Astrocyte of the cerebellum (primary cell): ENCODE measurements at regions not wholly inside any gene's neighbourhood (a gene's known extent, or its start where the extent isn't known, plus 50 kb on each side); places are given as distances from the start of the nearest gene placed in this dataset.
A peak's percentile ranks its signal among the peaks of the same experiment; 100 is the strongest.

Experiments
- DNase-seq: peaks from one replicate; pipeline ENCODE4 v3.0.0-alpha.2; 2011; ENCODE audit warnings: low read depth
- H3K4me3 ChIP-seq: 2 replicates; pipeline ENCODE4 v1.5.1; 2011; ENCODE audit warnings: mild to moderate bottlenecking, low read depth, low read length, moderate library complexity
- in situ Hi-C: cut with HindIII; loops from 2 replicates; pipeline ENCODE4 v1.10.0; 2017; ENCODE audit warnings: low sequenced_read_pairs
- TF ChIP-seq, protein P1 (sequence below): IDR thresholded peaks from 2 replicates; pipeline ENCODE4 v1.5.1; 2012; ENCODE audit warnings: low read length, low read depth, moderate library complexity, mild to moderate bottlenecking; ENCODE audit errors: missing control alignments

DNA sequence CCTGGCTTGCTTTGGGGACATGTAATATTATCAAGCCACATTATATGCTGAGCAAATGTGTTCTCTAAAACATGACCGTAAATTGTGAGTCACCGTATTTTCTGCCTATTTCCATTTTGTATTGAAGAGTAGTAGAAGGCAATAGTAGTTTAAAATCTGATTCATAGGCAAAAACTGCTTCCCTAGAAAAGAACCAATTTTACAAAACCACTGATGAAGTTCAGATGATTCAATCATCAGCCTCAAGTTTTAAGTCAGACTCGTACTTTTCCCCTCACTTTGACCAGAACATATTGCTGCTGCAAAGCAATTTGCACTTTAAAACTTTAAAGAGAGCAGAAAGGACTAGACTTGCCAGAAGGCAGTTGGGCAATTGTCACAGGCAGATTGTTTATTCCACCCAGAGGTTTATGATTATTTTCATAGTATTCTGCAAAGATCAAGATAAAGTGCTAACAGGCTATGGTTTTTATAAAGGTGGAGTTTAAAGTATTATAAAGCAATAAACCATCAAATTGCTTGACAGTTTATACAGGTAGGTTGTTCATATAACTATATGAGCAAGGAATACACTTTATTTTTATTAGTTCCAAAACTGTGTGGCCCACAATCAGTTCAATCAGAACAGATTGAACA is 168.2 kb downstream of the ETV1 start:
- peak; percentile 3 for DNase-seq
- in situ Hi-C loops: no loop called here
- no peak overlapping the region for H3K4me3 ChIP-seq
- TF ChIP-seq, protein P1, sequence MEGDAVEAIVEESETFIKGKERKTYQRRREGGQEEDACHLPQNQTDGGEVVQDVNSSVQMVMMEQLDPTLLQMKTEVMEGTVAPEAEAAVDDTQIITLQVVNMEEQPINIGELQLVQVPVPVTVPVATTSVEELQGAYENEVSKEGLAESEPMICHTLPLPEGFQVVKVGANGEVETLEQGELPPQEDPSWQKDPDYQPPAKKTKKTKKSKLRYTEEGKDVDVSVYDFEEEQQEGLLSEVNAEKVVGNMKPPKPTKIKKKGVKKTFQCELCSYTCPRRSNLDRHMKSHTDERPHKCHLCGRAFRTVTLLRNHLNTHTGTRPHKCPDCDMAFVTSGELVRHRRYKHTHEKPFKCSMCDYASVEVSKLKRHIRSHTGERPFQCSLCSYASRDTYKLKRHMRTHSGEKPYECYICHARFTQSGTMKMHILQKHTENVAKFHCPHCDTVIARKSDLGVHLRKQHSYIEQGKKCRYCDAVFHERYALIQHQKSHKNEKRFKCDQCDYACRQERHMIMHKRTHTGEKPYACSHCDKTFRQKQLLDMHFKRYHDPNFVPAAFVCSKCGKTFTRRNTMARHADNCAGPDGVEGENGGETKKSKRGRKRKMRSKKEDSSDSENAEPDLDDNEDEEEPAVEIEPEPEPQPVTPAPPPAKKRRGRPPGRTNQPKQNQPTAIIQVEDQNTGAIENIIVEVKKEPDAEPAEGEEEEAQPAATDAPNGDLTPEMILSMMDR: no peak

DNA sequence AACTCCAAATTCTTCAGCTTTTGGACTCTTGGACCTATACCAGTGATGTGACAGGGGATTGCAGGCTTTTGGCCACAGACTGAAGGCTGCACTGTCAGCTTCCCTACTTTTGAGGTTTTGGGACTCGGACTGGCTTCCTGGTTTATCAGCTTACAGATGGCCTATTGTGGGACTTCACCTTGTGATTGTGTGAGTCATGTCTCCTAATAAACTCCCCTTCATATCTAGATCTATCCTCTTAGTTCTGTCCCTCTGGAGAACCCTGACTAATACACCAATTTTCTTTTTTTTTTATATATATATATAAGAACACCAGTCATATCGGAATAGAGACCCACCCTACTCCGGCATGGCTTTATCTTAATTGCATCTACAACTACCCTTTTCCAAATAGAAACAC is 166.8 kb downstream of the ETV1 start:
- in situ Hi-C loops: no loop called here
- DNase-seq: no peak
- no peak overlapping the region for H3K4me3 ChIP-seq
- TF ChIP-seq, protein P1: no peak

GRCh38 chr7:13826752-13827151 is 162.7 kb downstream of the ETV1 start:
- in situ Hi-C loops: no loop called here

DNA sequence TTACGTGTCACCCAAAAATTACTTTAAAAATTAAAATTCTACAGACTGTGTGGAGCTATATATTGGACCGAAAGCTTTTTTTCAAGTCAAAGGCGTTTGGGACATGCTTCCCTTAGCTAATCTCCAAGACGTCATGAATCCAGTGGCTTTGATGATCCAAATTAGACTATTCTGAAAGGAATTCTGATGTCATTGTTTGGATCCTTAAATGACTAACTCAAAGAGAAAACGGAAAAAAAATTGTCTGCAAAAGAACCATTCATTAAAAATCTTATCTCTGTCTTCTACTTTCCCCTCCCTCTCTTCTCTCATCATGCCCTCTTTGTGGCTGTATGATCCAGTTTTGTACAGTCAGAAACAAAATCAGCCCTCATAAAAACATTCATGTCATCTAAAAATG is 161.8 kb downstream of the ETV1 start:
- no peak overlapping the region for H3K4me3 ChIP-seq
- TF ChIP-seq, protein P1: no peak
- no peak for DNase-seq
- in situ Hi-C loops: no loop called here

More at GRCh38 chr7:13826752-13827151, 162.7 kb downstream of the ETV1 start:
- H3K4me3 ChIP-seq: no peak overlapping the region
- DNase-seq: no peak
- TF ChIP-seq, protein P1: no peak

GRCh38 chr7:13829231-13829630 is 160.2 kb downstream of the ETV1 start:
- TF ChIP-seq, protein P1: no peak
- no peak overlapping the region for H3K4me3 ChIP-seq
- in situ Hi-C loops: no loop called here
- DNase-seq: no peak

DNA sequence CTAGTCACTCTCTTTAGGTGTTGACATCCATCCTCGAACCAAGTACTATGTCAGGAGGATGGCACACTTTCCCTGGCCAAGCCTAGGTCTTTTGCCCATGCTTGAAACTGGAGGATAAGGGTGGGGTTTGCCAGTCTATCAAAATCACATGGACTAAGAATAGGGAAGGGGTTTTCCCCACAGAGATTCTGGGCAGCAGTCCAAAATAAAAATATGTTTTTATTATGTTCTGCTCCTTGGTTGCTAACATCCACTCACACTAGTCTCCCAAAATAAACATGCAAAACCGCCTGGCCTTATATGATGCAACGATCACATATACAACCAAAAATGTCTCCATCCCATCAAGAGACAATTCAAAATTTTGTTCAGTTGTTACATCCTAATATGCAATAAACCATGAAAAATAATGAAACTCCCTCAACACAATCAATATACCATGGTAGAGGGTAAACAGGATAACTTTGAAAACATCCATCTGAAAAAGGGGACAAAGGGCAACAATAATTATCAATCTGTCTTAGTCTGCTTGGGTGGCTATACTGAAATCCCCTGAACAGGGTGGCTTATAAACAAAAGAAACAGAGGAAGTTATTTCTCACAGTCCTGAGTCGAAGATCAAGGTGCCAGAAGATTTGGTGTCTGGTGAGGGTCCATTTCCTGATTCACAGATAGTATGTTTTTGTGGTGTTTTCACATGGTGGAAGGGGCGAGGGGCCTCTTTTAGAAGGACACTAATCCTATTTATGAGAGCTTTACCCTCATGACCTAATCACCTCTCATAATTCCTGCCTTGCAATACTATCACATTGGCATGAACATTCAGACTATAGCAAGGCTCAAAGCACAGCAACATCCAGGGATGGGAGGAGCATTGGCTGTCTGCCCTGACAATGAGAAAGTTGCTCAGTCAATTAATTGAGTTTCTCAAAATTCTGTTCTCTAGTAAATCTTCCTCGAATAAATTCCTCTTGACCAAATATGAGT is 159.3 kb downstream of the ETV1 start:
- peak; percentile 56 for DNase-seq

More for the DNA sequence above, 159.3 kb downstream of the ETV1 start:
- TF ChIP-seq, protein P1: no peak
- H3K4me3 ChIP-seq: no peak overlapping the region
- in situ Hi-C loops: no loop called here
